WERI-Rb-1 (cell line): ENCODE measurements at regions not wholly inside any gene's neighbourhood (a gene's known extent, or its start where the extent isn't known, plus 50 kb on each side); places are given as distances from the start of the nearest gene placed in this dataset.
"Not testable (repeated sequence)": the region's sequence is repeated elsewhere in the genome, so short reads cannot be mapped to it uniquely, and the experiment has no call there.

Experiments
- DNase-seq: peaks from one replicate; pipeline ENCODE4 v3.0.0-alpha.2; 2020
- H3K27ac ChIP-seq: fragments of 250-450 bp; sonication (Bioruptor Pico); 2 replicates; pipeline ENCODE4 v1.5.1; 2020; ENCODE audit warnings: mild to moderate bottlenecking, moderate library complexity
- H3K27me3 ChIP-seq: fragments of 250-450 bp; sonication (Bioruptor Pico); 2 replicates; pipeline ENCODE4 v1.5.1; 2021; ENCODE audit warnings: mild to moderate bottlenecking, low read depth, moderate library complexity; ENCODE audit not compliant: insufficient read depth, severe bottlenecking
- H3K36me3 ChIP-seq: fragments of 250-450 bp; sonication (Bioruptor Pico); 2 replicates; pipeline ENCODE4 v1.5.1; 2020; ENCODE audit warnings: mild to moderate bottlenecking, moderate library complexity
- H3K4me3 ChIP-seq: 2 replicates; pipeline ENCODE4 v1.5.1; 2011; ENCODE audit warnings: low read depth, mild to moderate bottlenecking, control low read depth, low read length
- H3K9me3 ChIP-seq: fragments of 250-450 bp; sonication (Bioruptor Pico); 2 replicates; pipeline ENCODE4 v1.5.1; 2021; ENCODE audit warnings: mild to moderate bottlenecking, moderate library complexity; ENCODE audit not compliant: severe bottlenecking
- TF ChIP-seq, protein P1 (sequence below): IDR thresholded peaks from 2 replicates; pipeline ENCODE4 v1.5.1; 2011; ENCODE audit warnings: low read depth, mild to moderate bottlenecking, control low read depth, inconsistent platforms, low read length

DNA sequence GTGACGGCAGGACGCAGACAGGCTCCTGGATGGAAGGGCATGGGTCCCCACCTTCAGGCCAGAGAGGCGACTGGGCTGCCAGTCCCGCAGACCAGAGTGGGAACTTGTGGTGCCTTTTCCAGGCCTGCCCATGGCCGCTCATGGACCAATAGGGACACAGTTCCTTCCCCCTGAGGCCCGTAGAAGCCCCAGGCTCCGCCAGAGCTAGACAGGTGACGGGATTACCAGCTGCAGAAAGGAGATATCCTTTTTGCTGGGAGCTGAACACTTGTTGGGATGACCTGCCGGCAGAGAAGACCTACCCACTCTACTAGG lies 73.6 kb upstream of the RASSF8 start:
- Histone ChIP-seq H3K4me3 (no peak overlapping the region), H3K27ac (no peak overlapping the region), H3K27me3 (no peaks in the 10 kb centered on the region), H3K9me3 (no peaks in the 10 kb centered on the region), H3K36me3 (no peaks in the 10 kb centered on the region)
- TF ChIP-seq, protein P1, sequence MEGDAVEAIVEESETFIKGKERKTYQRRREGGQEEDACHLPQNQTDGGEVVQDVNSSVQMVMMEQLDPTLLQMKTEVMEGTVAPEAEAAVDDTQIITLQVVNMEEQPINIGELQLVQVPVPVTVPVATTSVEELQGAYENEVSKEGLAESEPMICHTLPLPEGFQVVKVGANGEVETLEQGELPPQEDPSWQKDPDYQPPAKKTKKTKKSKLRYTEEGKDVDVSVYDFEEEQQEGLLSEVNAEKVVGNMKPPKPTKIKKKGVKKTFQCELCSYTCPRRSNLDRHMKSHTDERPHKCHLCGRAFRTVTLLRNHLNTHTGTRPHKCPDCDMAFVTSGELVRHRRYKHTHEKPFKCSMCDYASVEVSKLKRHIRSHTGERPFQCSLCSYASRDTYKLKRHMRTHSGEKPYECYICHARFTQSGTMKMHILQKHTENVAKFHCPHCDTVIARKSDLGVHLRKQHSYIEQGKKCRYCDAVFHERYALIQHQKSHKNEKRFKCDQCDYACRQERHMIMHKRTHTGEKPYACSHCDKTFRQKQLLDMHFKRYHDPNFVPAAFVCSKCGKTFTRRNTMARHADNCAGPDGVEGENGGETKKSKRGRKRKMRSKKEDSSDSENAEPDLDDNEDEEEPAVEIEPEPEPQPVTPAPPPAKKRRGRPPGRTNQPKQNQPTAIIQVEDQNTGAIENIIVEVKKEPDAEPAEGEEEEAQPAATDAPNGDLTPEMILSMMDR: no peak
- no peak for DNase-seq

DNA sequence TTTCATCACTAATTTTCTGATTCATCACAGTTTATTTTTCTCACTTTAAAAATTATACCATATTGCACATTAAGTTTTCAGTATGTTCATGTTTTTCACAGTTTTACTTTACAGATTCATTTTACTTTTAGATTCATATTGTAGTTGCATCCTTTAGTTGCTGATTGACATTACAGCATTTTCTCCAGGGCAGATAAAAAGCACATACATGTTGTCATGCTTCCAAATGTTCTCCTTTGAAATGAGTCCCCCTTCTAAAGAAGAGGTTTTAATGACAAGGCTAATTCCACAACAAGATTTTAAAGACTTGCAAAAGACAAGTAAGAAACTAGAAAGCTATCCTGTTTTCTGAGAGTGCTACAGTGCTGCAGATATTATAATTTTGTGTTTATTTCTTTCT lies 72.1 kb upstream of the RASSF8 start:
- TF ChIP-seq, protein P1: no peak
- no peak overlapping the region for H3K27ac ChIP-seq
- H3K36me3 ChIP-seq: no peaks in the 10 kb centered on the region
- DNase-seq: no peak
- no peak overlapping the region for H3K4me3 ChIP-seq
- no peaks in the 10 kb centered on the region for H3K27me3 ChIP-seq
- H3K9me3 ChIP-seq: no peaks in the 10 kb centered on the region

DNA sequence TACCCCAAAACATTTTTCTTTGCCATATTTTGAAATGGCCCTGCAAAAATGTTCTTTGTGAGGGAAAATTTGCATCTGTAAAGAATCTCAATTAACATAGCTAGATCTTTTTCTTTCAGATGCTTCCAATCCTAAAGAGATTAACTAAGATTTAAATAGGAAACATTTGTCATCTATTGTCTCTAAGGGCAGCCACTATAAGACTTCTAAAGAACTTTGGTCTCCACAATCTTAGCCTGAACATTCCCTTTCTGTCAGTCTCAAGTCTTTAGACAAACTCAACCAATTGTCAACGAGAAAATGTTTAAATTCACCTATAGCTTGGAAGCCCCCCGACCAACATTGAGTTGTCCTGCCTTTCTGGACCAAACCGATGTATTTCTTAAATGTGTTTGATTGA lies 71.1 kb upstream of the RASSF8 start:
- H3K27ac ChIP-seq: no peak overlapping the region
- no peak overlapping the region for H3K4me3 ChIP-seq
- no peaks in the 10 kb centered on the region for H3K9me3 ChIP-seq
- H3K27me3 ChIP-seq: no peaks in the 10 kb centered on the region
- no peak for DNase-seq
- H3K36me3 ChIP-seq: no peaks in the 10 kb centered on the region
- TF ChIP-seq, protein P1: no peak

DNA sequence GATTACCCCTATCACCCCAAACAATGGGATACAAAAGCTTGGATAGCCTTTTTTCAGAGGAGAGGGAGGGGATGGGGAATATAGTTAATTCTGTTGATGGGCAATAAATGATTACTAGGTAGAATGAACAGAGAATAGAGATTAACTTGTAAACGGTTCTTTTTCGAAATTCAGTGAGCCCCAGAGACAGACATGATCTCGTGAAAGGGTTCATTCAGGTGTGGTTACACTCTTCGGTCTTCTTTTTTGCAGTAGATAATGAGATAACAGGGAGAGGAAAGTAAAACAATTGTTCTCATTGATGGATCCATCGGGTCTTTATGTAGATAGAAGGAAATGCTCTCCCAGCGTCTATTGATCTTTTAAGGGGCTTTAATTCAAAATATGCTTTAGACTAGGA lies 69.3 kb upstream of the RASSF8 start:
- Histone ChIP-seq H3K4me3 (no peak overlapping the region), H3K36me3 (no peaks in the 10 kb centered on the region), H3K9me3 (no peaks in the 10 kb centered on the region), H3K27me3 (no peaks in the 10 kb centered on the region), H3K27ac (no peak overlapping the region)
- TF ChIP-seq, protein P1: no peak
- DNase-seq: no peak

DNA sequence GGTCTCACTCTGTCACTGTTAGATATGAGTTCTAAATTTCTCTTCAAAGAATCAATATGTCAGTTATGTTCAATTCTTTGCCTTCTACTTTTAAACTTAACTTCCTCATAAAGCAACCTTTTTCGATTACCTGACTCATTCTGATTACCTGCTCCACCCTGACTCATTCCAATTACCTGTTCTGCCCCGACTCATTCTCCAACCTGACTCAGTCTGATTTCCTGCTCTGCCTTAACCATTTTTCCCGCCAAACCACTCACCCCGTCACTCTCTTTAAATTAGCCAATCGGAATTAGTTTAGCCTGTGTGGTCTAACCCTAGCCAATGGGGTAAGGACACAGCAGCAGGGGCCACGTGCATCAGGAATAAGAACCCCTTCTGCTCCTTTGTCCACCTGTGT lies 67.4 kb upstream of the RASSF8 start:
- not testable (repeated sequence) for H3K4me3 ChIP-seq, H3K27ac ChIP-seq, DNase-seq, H3K27me3 ChIP-seq, H3K36me3 ChIP-seq, H3K9me3 ChIP-seq

DNA sequence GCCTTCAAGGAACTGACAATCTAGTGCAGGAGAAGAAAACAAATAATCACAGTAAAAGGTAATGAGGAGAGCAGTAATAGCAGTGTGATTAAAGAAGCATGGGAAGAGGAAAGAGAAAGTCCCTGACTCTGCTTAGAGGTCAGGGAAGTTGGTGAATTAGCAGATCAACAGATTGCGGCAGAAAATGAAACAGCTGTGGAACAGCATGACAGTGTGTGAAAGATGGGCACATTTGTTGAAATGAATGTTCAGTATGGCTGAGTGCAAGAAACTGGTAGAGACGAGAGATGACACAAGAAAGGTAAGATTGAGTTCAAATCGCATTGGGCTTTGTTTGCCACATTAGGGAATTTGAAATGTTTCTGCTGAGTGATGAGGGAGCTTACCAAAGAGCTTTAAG lies 63.7 kb upstream of the RASSF8 start:
- TF ChIP-seq, protein P1: no peak
- Histone ChIP-seq H3K27me3 (no peaks in the 10 kb centered on the region), H3K27ac (no peak overlapping the region), H3K4me3 (no peak overlapping the region), H3K9me3 (no peaks in the 10 kb centered on the region), H3K36me3 (no peaks in the 10 kb centered on the region)
- no peak for DNase-seq

DNA sequence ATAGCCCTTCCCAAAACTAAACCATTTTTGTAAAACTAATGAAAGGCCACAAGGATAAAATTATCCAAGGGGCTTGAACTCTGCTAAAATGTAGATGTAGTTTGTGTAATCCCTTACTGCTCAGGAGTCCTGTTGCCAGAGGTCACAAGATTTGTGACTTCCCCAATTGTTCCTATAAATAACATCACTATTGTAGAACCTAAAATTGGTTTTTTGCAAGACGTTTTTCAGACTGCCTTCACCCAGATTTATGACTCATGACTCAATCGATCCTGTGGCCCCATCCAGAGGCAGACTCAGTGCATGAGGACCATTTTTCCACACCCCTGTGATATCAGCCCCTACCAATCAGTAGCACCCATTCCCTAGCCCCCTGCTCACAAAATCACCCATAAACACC lies 61.5 kb upstream of the RASSF8 start:
- DNase-seq: no peak
- H3K36me3 ChIP-seq: no peaks in the 10 kb centered on the region
- TF ChIP-seq, protein P1: no peak
- no peak overlapping the region for H3K4me3 ChIP-seq
- no peak overlapping the region for H3K27ac ChIP-seq
- no peaks in the 10 kb centered on the region for H3K27me3 ChIP-seq
- H3K9me3 ChIP-seq: no peaks in the 10 kb centered on the region
